ENCODE measurements at regions not wholly inside any gene's neighbourhood (a gene's known extent, or its start where the extent isn't known, plus 50 kb on each side); places are given as distances from the start of the nearest gene placed in this dataset.
"Not testable (repeated sequence)": the region's sequence is repeated elsewhere in the genome, so short reads cannot be mapped to it uniquely, and the experiment has no call there.

GRCh38 chr4:148642907-148643306 is 200.7 kb upstream of the NR3C2 start:
- Histone ChIP-seq H3F3A (replicated peaks; ENCODE audit: insufficient read depth) (no peaks in the 10 kb centered on the region), H2AFZ (ENCODE audit: low read depth) (no peak overlapping the region), H3K4me1 (ENCODE audit: control insufficient read depth in 1 of 2, insufficient read depth in 2 of 2, low read depth in 1 of 2, low read length in 1 of 2) (no peaks in the 10 kb centered on the region), H3K27me3 (ENCODE audit: insufficient read depth) (no peaks in the 10 kb centered on the region), H3K9ac (no peak overlapping the region), H4K20me1 (ENCODE audit: insufficient read depth) (no peaks in the 10 kb centered on the region), H3K79me2 (ENCODE audit: insufficient read depth) (no peaks in the 10 kb centered on the region), H3K4me3 (ENCODE audit: low read depth in 2 of 2, low read length in 1 of 2) (no peak overlapping the region), H3K27ac (ENCODE audit: low read depth in 2 of 2, low read length in 1 of 2) (no peak overlapping the region), H3K9me2 (no peaks in the 10 kb centered on the region), H3K4me2 (no peak overlapping the region), H3K36me3 (replicated peaks in 1 of 2; ENCODE audit: control insufficient read depth in 1 of 2, insufficient read depth in 2 of 2, low read length in 1 of 2) (no peaks in the 10 kb centered on the region), H3K9me3 (no peaks in the 10 kb centered on the region)
- ChIA-PET POLR2A (no interaction called here), CTCF (no interaction called here)
- TF ChIP-seq MAX (IDR thresholded peaks at IDR 0.05; ENCODE audit: low read depth) (no peak), FOSL2 (IDR thresholded peaks at IDR 0.05; ENCODE audit: borderline replicate concordance, low read depth) (no peak), EZH2phosphoT487 (IDR thresholded peaks at IDR 0.05; ENCODE audit: borderline replicate concordance, low read depth) (no peak)
- DNase-seq: no peak
- WGBS (ENCODE audit: low lambda C conversion rate): 0% methylated on average over 2 of the region's 2 CpGs

- H3K4me1 ChIP-seq (ENCODE audit: control insufficient read depth in 1 of 2, insufficient read depth in 2 of 2, low read depth in 1 of 2, low read length in 1 of 2); POLR2A ChIA-PET; H3K36me3 ChIP-seq (replicated peaks in 1 of 2; ENCODE audit: control insufficient read depth in 1 of 2, insufficient read depth in 2 of 2, low read length in 1 of 2); H3K9me3 ChIP-seq; H3K9ac ChIP-seq; H3K27me3 ChIP-seq (ENCODE audit: insufficient read depth); H2AFZ ChIP-seq (ENCODE audit: low read depth); H3K9me2 ChIP-seq; H3K4me3 ChIP-seq (ENCODE audit: low read depth in 2 of 2, low read length in 1 of 2); H3K79me2 ChIP-seq (ENCODE audit: insufficient read depth); CTCF ChIA-PET; H3K4me2 ChIP-seq; DNase-seq; H3F3A ChIP-seq (replicated peaks; ENCODE audit: insufficient read depth); H3K27ac ChIP-seq (ENCODE audit: low read depth in 2 of 2, low read length in 1 of 2); H4K20me1 ChIP-seq (ENCODE audit: insufficient read depth): not testable (repeated sequence)
- WGBS (ENCODE audit: low lambda C conversion rate): 0% methylated on average over 2 of the region's 2 CpGs
Observed at GRCh38 chr4:148638079-148638478, 195.9 kb upstream of the NR3C2 start.

GRCh38 chr4:148637453-148637852 is 195.2 kb upstream of the NR3C2 start:
- H3K79me2 ChIP-seq (ENCODE audit: insufficient read depth); H3K36me3 ChIP-seq (replicated peaks in 1 of 2; ENCODE audit: control insufficient read depth in 1 of 2, insufficient read depth in 2 of 2, low read length in 1 of 2); H3K27me3 ChIP-seq (ENCODE audit: insufficient read depth); H3K4me1 ChIP-seq (ENCODE audit: control insufficient read depth in 1 of 2, insufficient read depth in 2 of 2, low read depth in 1 of 2, low read length in 1 of 2); H2AFZ ChIP-seq (ENCODE audit: low read depth); H3F3A ChIP-seq (replicated peaks; ENCODE audit: insufficient read depth); H3K27ac ChIP-seq (ENCODE audit: low read depth in 2 of 2, low read length in 1 of 2); H3K4me2 ChIP-seq; H3K4me3 ChIP-seq (ENCODE audit: low read depth in 2 of 2, low read length in 1 of 2); POLR2A ChIA-PET; H4K20me1 ChIP-seq (ENCODE audit: insufficient read depth); H3K9me3 ChIP-seq; DNase-seq; CTCF ChIA-PET; H3K9me2 ChIP-seq; H3K9ac ChIP-seq: not testable (repeated sequence)
- WGBS (ENCODE audit: low lambda C conversion rate): 4% methylated on average over 3 of the region's 3 CpGs

GRCh38 chr4:148634476-148634875 is 192.3 kb upstream of the NR3C2 start:
- Histone ChIP-seq H4K20me1 (ENCODE audit: insufficient read depth) (no peaks in the 10 kb centered on the region), H3K27ac (ENCODE audit: low read depth in 2 of 2, low read length in 1 of 2) (no peak overlapping the region), H3K79me2 (ENCODE audit: insufficient read depth) (no peaks in the 10 kb centered on the region), H3K4me3 (ENCODE audit: low read depth in 2 of 2, low read length in 1 of 2) (no peak overlapping the region), H3K9me3 (no peaks in the 10 kb centered on the region), H3F3A (replicated peaks; ENCODE audit: insufficient read depth) (no peaks in the 10 kb centered on the region), H3K4me2 (no peak overlapping the region), H3K36me3 (replicated peaks in 1 of 2; ENCODE audit: control insufficient read depth in 1 of 2, insufficient read depth in 2 of 2, low read length in 1 of 2) (no peaks in the 10 kb centered on the region), H3K27me3 (ENCODE audit: insufficient read depth) (no peaks in the 10 kb centered on the region), H3K9ac (no peak overlapping the region), H3K9me2 (no peaks in the 10 kb centered on the region), H2AFZ (ENCODE audit: low read depth) (no peak overlapping the region), H3K4me1 (ENCODE audit: control insufficient read depth in 1 of 2, insufficient read depth in 2 of 2, low read depth in 1 of 2, low read length in 1 of 2) (no peaks in the 10 kb centered on the region)
- ChIA-PET POLR2A (no interaction called here), CTCF (no interaction called here)
- DNase-seq: no peak
- WGBS (ENCODE audit: low lambda C conversion rate): 6% methylated on average over 3 of the region's 3 CpGs
- no peak for TF ChIP-seq ZBTB33 (IDR thresholded peaks at IDR 0.05; ENCODE audit: borderline replicate concordance, low read depth)
- TF ChIP-seq YY1 (IDR thresholded peaks at IDR 0.05; ENCODE audit: low read depth): no peak
- TF ChIP-seq ELF1 (IDR thresholded peaks at IDR 0.05): no peak
- TF ChIP-seq NRF1 (IDR thresholded peaks at IDR 0.05; ENCODE audit: low read depth, low read length): no peak
- no peak for TF ChIP-seq EP300 (IDR thresholded peaks at IDR 0.05; ENCODE audit: borderline replicate concordance in 1 of 2, low read depth in 1 of 2, low read length in 1 of 2)
- TF ChIP-seq MEF2A (IDR thresholded peaks at IDR 0.05; ENCODE audit: borderline replicate concordance, low read depth): no peak
- no peak for TF ChIP-seq USF1 (IDR thresholded peaks at IDR 0.05; ENCODE audit: borderline replicate concordance, low read depth)
- no peak for TF ChIP-seq USF2 (IDR thresholded peaks at IDR 0.05; ENCODE audit: borderline replicate concordance, low read depth, low read length)

All from SK-N-SH (cell line).